ENCODE measurements at regions not wholly inside any gene's neighbourhood (a gene's known extent, or its start where the extent isn't known, plus 50 kb on each side); places are given as distances from the start of the nearest gene placed in this dataset.

- no peak for DNase-seq
Measured at GRCh38 chrX:148372925-148373324, 127.5 kb upstream of the AFF2 start.

- DNase-seq: no peak
Measured at GRCh38 chrX:148376342-148376741, 124.1 kb upstream of the AFF2 start.

DNA sequence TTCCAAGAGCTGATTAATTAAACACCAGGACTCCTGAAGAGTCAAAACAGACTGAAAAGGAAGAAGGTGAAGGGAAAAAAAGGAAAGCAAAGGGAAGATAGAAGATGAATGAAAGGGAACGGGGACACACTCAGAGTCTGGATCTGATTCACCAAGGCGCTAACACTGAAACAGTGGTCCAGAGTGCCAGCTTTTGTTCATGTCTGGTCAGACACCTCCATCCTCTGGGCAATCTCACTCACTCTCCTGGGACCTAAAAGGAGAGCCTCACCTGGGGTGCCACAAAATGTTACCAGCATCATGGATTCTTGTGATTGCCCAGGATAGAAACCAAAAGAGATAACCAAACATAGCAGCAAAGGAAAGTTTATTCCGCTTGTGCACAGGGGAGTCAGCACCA, 120.3 kb upstream of the AFF2 start:
- no peak for DNase-seq

DNA sequence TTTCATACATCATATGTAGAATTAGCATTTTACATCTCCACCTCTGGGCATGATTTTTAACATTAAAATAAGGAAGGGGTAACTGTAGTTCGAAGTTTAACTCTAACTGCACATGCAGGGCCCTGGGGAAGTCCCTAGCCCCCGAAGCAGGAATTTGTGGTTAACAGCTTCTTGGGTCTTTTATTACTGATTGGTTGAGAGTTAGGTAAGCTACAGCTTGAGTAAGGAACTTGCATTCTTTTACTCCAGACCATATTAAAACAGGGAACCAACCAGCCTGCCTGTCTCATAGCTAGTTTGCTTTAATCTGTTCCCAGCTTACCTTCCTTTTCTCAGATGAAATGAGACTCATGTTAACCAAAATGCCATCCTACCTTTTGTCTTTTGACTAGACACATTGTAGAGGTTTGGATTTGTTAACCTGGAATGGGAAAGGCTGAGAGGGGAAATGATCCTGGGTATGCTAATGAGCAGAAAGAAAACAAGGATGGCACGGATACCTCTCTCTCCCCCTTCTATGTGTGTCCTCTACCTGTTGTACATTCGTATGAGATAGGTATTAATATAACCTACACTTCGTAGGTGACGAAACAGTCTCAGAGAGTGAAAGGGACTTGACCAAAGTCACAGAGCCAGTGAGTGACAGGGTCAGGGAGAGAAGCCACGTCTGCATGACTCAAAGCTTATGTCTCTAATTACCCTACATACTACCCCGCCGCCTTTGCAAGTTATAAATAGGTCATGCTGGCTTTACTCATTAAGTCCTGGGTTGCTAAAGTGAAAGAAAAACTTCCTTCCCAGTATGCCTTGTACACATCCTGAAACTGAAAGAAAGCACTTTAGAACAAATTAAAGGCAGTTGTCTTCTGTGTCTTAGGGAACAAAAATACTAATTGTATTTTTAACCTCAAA, 119.5 kb upstream of the AFF2 start:
- no peak for DNase-seq

GRCh38 chrX:148381603-148382002, 118.8 kb upstream of the AFF2 start:
- DNase-seq: no peak

DNA sequence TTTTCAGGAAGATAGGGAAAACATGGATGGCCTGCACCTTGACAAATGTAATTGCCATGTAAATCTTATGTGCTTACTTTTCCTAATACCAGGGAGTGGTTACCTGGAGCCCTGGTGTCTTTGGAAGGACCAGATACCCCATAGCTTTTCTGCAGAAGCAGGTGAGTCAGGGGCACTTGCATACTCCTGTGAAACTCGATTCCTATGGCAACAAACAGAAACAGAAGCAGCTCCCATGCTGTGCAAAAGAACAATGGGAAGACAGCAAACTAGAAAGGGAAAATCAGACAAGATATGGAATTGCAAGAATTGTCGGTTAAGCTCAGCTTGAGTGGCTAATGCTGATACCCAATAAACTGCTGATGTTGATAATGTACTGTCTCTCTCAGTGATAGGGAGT, 117.4 kb upstream of the AFF2 start:
- DNase-seq: no peak

DNA sequence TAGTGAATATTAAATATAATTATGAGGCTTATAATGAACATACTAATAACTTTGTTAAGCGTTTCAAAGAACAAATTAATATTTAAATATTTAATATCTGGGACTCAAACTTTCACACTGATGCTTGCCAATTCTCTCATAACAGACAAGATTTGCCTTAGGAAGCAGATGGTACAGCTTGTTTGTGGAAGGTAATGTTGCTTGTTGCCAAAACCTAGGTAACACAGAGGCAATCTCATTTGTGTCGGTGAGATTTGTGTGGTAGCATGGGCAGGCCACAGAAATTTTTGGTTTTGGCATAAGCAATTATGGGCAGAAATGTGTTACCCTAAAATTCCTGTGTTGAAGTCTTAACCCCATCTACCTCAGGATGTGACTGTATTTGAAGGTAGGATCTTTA, 114.9 kb upstream of the AFF2 start:
- no peak for DNase-seq

- no peak for DNase-seq
Measured at GRCh38 chrX:148389629-148390028, 110.8 kb upstream of the AFF2 start.

GRCh38 chrX:148412006-148412405, 88.4 kb upstream of the AFF2 start:
- DNase-seq: no peak

DNA sequence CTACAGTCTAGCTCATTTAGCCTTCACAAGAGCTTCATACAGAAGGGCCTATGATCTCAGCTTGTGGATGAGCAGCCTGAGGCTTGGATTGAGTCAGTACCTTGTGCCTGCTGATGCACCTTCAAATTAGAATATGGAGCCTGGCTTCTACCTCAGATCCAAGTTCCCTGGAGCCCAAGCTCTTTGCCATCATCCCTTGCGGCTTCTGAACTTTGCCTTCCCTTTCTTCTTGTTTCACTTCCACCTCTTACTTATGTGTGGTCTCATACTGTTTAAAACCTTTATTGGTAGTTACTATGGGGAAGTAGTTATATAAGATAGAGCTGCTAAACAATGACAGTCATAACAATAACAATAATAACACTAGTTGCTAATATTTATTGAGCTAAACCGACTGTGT, 84.3 kb upstream of the AFF2 start:
- DNase-seq: no peak

- DNase-seq: no peak
Measured at GRCh38 chrX:148416931-148417330, 83.5 kb upstream of the AFF2 start.

DNA sequence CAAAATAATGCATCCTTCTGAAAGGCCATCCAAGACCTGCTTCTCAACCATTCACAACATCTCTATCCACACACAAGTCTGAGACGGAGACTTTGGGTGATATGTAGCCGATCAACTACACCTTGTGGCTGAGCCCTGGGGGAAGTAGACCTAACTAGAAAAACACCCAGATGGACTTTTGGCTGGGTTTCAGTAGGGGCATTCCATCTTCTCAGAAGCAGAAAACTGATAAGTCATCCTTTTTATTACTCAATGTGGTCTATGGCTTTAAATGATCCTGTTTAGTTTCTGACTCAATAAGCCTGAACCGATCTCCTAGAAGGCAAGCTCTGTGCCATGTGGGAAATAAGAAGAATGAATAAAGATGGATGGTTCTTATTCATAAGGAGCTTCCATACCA, 82.5 kb upstream of the AFF2 start:
- no peak for DNase-seq

GRCh38 chrX:148422526-148422925, 77.9 kb upstream of the AFF2 start:
- DNase-seq: no peak

DNA sequence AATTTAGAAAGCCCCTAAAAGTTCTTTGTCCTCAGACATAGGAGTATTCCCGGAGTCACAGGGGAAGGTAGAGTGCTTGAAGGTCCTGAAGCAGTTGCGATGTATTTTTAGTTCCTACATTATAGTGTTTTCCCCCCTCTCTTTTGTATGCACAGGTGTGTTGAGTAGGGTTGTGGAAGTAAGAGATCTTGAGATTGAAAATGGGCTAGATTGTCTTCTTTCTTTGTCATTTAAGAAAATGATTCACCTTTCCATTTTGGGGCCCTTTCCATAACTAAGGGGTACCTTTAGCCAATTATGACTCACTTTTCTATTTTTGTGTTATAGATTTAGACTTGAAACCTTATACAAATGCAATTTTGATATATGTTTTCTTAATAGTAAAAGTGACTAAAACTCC, 75.8 kb upstream of the AFF2 start:
- no peak for DNase-seq

DNA sequence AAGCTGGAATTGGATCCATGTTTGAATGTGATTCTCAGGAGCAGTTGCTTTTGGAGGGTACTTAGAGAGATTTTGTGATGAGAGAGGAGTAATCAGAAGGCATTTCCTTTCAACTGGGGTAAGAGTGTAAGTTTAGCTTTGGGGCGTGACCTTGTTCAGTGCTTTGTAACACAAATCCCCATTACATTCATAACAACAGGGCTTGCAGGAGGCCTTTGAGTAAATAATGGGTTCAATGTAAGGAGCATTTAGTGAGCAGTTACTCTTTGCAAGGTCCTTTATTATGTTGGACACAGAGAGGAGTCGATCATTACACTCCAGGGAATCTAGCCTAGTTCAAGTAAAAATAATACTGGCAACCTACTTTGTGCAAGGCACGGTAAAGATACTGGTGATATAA, 74.0 kb upstream of the AFF2 start:
- no peak for DNase-seq

- no peak for DNase-seq
Measured at GRCh38 chrX:148441387-148441786, 59.0 kb upstream of the AFF2 start.

DNA sequence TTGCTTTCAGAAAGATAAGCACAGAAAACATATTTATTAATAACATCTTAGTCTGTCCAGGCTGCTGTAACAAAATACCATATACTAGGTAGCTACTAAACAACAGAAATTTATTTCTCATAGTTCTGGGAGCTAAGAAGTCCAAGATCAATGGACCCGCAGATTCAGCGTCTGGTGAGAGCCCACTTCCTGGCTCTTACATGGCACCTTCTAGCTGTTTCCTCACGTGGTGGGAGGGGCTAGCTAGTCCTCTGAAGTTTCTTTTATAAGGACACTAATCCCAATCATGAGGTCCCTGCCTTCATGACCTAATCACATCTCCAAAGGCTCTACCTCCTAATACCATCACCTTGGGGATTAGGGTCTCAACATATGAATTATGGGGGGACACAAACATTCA, 57.2 kb upstream of the AFF2 start:
- no peak for DNase-seq

DNA sequence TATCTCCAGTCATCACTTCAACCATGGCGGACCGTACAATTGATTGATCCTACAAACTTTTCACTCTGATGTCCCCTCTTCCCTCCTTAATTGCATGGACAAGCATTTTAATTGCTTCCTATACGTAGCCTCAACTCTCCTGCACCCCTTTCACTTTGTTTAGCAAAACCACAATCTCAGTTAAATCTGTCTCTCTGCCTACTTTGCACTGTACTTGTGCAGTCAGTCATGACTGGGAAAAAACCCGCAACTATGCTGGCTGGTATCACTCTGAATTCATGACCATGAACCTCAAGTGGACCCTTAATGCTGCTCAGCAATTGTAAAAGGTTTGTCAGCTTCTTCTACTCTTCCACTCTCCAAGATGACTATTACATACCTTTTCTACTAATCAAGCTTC, 51.7 kb upstream of the AFF2 start:
- DNase-seq: no peak
